HG03095 (cell line): ENCODE measurements at regions not wholly inside any gene's neighbourhood (a gene's known extent, or its start where the extent isn't known, plus 50 kb on each side); places are given as distances from the start of the nearest gene placed in this dataset.
"Not testable (repeated sequence)": the region's sequence is repeated elsewhere in the genome, so short reads cannot be mapped to it uniquely, and the experiment has no call there.

Source experiments
- ATAC-seq: cut with Tn5 transposase; IDR thresholded peaks from one replicate; pipeline ENCODE4 v1.9.1; 2021; ENCODE audit warnings: moderate library complexity; ENCODE audit not compliant: unreplicated experiment

GRCh38 chr3:106425026-106425425 is 556.2 kb upstream of the CBLB start:
- no peak for ATAC-seq

GRCh38 chr3:106425916-106426315 is 557.1 kb upstream of the CBLB start:
- ATAC-seq: no peak

DNA sequence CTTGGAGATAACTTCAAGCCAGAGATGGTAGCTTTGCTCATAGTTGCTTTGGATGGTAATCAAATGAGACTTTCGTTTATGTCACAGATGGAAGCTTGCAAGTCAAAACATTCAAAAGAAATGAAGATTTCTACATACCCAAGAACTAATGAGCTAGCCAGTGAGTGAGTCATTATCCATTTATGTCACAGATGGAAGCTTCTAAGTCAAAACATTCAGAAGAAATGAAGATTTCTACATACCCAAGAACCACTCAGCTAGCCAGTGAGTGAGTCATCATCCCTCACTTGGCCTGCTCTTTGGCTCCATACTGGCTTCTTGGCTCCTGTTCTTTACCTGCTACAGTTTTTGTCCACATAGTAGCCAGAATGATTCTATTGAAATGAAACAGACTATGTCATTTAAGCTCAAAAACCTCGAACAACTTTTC is 559.8 kb upstream of the CBLB start:
- ATAC-seq: no peak

GRCh38 chr3:106431721-106432120 is 562.9 kb upstream of the CBLB start:
- ATAC-seq: no peak

DNA sequence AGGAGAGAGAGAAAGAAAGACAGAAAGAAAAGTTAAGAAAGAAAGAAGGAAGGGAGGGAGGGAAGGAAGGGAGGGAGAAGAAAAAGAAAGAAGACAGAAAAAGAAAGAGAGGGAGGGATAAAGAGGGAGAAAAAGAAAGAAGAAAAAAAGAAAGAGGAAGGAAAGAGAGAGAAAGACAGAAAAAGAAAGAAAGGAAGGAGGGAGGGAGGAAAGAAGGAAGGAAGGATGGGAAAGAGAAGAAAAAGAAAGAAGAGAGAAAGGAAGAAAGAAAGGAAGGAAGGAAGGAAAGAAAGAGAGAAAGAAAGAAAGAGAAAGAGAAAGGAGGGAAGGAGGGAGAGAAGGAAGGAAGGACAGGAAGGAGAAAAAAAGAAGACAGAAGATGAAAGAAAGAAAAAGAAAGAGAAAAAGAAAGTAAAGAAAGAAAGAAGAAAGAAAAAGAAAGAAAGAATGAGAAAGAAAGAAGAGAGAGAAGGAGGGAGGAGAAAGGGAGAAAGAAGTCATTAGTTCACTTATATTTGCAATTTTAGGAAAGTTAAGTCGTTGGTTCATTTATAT is 567.2 kb upstream of the CBLB start:
- ATAC-seq: no peak

- ATAC-seq: no peak
These were observed 570.1 kb upstream of the CBLB start for GRCh38 chr3:106438887-106439286.

DNA sequence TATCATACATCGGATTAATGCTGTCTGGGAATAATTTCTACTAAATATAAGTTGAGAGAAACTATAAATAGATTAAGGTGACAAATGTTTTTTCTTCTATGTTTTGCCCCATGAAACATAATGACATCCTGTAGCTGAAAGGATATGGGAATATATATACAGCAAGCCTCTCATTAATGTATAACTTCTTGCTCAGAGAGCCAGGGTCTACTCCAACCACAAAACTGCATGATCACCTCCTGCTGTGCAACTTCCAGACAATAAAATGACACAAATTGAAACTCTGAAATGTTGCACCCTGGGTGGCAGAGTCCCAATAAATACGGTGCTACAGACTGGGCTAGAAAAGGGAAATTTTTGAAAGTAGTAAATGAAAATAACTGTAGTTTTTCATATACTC is 571.9 kb upstream of the CBLB start:
- no peak for ATAC-seq

- ATAC-seq: no peak
These were observed 577.5 kb upstream of the CBLB start for GRCh38 chr3:106446271-106446670.

- no peak for ATAC-seq
These were observed 579.0 kb upstream of the CBLB start for GRCh38 chr3:106447723-106448301.

- ATAC-seq: not testable (repeated sequence)
These were observed 579.7 kb upstream of the CBLB start for GRCh38 chr3:106448372-106448966.

DNA sequence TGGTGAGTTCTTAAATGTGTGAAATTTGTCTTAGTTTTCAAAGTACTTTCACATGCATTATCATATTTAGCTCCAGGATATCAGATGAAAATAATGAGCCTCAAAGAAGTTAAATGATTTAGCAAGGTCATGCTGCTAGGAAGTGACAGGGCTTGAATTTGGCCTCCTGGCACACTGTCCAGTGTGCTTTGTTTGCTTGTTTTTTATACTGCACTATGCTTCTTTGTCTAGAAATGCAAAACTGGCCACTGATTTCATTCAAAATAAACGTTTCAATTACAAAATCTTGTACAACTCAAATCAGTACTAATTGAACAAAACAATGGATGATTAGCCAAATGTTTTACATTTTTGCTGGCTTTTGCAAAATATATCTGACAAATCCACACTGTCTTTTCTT is 583.3 kb upstream of the CBLB start:
- ATAC-seq: no peak

DNA sequence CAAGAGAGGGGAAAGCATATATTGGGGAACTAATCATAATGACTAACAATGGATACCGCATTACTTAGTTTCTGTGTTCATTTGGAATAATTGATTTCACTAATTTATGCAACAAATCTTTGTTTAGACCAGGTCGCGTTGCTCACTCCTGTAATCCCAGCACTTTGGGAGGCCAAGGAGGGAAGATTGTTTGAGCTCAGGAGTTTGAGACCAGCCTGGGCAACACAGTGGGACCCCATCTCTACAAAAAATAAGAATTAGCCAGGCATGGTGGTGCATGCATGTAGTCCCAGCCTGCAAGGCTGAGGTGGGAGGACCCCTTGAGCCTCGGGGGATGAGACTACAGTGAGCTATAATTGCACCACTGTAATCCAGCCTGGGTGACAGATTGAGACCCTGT is 585.7 kb upstream of the CBLB start:
- ATAC-seq: no peak

- ATAC-seq: peak; percentile 82
These were observed 588.7 kb upstream of the CBLB start for GRCh38 chr3:106457281-106458180.

DNA sequence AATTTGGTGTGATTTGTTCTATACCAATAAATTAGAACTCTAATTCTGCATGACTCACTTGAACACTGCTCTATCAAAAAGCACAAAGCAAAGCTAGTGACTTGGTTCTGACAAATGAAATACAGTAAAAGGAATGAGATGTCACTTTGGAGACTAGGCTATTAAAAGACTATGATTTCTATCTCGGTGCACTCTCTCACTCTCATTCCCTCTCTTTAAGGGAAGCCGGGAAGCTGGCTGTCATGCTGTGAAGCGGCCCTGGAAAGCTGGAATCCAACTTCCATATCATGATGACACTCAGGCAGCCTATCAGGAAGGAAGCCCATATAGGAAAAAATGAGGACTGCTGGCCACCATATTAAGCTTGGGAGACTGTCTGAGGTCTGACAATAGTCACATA is 590.1 kb upstream of the CBLB start:
- ATAC-seq: no peak

DNA sequence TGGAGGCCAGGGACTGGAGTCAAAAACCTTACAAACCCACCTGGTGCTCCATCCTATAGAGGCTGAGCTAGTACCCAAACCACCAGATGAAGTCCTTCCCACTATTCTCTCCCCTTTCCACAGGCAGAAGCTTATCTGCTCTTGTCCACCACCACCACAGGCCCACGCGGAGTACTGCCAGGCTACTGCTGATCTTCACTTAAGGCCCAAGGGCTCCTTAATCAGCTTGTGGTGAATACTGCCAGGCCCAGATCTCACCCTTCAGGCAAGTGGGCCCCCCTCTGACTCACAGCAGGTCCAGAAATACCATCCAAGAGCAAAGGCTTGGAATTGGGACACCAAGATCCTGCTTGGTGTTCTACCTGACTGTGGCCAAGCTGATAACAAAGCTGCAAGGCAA is 598.1 kb upstream of the CBLB start:
- no peak for ATAC-seq

DNA sequence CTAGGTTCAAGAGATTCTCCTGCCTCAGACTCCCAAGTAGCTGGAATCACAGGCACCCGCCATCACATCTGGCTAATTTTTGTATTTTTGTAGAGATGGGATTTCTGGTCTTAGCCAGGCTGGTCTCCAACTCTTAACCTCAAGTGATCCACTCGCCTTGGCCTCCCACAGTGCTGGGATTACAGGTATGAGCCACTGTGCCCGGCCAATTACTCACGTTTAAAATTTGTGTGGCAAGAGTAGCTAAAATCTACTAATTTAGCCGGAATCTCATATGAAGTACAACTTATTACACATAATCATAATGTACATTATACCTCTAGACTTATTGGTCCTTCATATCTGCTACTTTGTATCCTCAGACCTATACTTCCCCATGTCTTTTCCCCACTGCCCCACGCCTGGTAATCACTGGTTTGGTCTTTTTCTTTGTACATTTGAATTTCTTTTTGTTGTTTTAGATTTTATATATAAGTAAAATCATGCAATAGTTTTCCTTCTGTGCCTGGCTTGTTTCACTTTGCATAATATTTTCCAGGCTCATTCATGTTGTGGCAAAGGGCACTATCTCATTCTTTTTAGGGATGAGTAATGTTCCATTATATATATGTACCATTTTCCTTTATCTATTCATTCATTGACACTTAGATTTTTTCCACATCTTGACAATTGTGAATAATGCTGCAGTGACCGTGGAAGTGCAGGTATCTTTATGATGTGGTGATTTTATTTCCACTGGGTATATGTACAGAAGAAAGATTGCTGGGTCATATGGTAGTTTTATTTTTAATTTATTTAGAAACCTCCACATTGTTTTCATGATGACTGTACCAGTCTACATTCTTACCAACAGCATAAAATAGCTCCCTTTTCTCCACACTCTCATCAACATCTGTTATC is 605.0 kb upstream of the CBLB start:
- ATAC-seq: no peak

DNA sequence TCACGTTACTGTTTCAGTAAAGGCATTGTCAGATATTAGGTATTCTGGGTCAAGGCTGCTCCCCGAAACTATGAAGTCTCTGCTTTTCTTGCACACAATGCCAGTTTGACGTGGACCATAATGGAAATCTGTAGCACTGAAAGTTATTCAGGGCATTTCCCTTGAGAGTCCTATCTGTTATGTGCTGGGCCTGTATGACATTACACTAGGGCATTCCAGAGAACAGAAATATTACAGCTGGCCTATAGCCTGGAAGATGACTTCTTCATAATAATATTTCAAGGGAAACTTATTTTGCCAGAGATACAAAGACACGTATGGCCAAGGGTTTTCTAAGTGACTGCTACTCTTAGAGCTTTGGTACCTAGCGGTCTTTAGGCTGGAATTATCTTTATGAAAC is 613.6 kb upstream of the CBLB start:
- ATAC-seq: no peak

- no peak for ATAC-seq
These were observed 616.4 kb upstream of the CBLB start for GRCh38 chr3:106485217-106485616.

DNA sequence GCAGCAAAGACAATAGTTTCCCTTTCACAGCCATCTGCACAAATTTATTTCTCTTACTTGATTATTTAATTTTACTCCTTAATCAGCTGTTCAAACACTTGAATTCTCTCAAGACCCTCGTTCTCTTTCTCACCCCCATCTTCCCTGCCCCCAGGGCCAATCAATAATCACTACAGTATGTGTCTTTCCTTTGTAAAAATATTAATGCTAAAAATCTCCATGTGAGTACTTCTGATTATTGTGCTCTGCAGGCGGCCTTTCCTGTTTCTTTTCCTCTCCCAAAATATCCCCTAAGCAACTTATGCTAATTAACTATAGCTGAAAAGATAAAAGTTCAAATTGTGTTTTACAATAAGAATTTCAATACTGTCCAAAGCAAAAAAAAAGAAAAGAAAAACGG is 617.0 kb upstream of the CBLB start:
- no peak for ATAC-seq

- ATAC-seq: not testable (repeated sequence)
These were observed 618.3 kb upstream of the CBLB start for GRCh38 chr3:106486945-106487639.
